DMS 273 (cell line): ENCODE measurements at regions not wholly inside any gene's neighbourhood (a gene's known extent, or its start where the extent isn't known, plus 50 kb on each side); places are given as distances from the start of the nearest gene placed in this dataset.
"Not testable (repeated sequence)": the region's sequence is repeated elsewhere in the genome, so short reads cannot be mapped to it uniquely, and the experiment has no call there.

Experiments used
- DNase-seq: peaks from one replicate; lab custom pipeline; 2025; ENCODE audit not compliant: unreplicated experiment; lab: John Stamatoyannopoulos, UW

DNA sequence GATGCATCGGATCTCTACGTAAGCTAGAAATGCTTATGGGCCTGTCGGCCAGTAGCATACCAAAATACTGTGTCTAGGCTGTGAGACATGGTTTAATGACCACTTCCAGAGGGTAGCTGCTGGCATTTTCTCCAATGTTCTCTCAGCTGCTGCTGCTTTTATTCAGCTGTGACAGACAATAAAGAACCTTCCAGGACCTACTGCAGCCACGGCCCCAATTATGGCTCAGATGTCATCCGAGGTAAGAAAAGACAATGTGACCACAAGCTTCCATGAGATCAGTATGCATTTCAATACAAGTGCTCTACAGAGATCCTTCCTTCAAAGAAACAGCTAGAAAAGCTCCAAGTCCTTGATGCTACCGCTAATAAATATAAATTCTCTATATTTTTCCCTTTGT, 256.2 kb downstream of the SDHAF3 start:
- no peak for DNase-seq

DNA sequence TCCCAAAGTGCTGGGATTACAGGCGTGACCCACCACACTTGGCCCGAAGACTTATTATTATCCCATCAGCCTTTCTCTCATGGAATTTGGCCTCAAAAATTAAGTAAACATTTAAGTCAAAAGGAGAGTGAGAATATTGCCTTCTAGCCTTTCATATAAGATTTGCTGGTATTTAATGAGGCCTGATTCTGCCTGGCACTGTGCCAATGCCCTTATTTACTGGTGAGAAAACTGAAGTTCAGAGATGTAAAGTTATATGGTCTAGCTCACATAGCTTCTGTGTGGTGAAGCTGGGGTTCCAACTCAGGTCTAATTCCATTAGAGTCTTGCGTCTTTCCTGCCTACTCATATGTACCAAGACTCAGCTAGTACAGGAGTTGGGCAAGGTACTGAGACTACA, 260.2 kb downstream of the SDHAF3 start:
- no peak for DNase-seq

DNA sequence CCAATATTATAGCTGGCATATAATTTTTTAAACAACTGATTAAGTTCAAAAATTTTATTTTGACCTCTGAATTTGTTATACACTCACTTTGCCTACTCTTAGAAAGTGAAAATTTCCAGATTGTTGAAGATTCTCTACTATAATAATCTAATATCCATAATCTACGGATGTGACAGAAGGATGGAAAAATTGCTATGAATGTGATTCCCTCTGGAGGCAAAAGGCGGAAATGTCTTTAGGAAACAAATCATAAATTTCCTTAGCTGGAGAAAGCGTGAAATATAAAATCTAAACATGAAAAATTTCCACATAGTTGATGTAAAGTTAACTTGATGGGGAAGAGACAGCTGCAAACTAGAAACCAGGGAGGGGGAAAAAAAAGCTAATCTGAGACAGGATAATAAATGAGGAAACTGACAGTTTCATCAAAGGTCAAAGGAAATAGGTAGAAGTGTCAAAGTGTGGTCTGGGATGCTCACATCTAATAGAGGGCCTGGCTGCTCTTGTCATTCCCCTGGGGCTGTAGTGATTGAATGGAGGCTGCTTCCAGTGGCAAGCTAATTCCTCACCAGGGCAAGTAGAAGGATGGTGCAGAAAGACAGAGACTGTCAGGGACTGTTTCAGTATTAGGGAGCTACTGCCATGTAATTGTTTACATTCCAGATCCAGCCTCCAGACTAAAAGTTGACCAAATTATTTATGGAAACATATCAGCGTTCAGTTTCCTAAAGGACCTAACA, 264.5 kb downstream of the SDHAF3 start:
- DNase-seq = no peak

DNA sequence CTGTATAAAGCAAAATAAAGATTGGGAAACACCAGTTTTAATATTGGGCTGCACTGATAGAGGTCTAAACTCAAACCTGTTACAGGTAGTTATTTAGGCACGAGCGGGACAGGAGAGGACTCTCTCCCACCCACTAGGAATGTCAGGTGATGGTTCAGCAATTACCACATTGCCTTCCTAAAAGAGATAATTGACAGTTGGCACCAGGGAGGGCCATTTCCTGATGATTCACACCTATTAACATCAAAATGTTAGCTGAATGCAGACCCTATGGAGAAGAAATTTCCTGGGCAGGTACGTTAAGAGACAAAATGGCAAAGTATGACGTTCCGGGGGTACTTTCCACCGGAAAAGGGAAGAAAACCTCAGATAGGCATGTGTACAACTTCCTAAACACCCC, 272.6 kb downstream of the SDHAF3 start:
- DNase-seq = no peak

DNA sequence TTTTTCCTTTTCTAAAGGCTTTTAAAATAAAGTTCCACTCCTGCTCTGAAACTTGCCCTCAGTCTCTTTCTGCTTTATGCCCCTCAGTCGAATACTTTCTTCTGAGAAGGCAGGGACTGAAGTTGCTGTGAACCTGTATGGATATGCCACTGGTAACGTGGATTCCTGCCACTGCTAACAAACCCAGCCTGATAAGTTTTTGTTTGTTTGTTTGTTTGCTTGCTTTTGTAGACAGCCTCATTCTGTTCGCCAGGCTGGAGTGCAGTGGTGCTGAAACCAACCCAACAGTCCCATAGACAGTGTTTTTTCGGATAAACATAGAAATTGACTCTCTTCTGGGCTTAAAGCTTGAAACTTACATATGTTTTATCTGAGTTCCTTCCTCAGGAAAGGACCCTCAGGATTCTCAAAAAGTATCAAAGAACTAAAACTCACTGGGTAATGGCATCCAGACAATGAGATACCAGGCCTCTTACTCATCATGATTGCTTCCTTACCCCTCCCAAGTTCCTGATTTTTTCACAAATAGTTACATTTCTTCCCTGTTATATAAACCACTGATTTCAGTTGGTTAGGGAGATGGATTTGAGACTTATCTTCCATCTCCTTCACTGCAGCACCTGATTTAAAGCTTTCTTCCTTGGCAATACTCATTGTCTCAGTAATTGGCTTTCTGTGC, 273.6 kb downstream of the SDHAF3 start:
- DNase-seq = no peak

DNA sequence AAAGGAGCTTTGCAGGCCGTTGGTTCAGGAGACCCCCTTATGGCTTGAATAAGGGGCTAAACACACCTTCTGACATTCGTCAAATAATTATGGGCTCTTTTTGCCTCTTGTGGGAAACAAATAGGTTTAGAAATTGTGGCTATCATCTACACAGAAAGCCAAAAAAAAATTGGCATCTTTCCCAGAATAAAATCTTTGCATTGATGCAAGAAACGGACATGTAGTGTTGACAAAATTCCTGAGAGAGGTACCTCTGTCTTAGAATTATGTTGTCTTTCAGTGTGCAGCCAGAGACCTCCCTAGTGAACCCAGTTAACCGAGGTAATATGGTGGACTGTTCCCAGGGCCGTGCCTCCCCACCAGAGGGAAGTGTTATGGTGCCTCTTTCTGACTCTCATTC, 283.9 kb downstream of the SDHAF3 start:
- DNase-seq = no peak

DNA sequence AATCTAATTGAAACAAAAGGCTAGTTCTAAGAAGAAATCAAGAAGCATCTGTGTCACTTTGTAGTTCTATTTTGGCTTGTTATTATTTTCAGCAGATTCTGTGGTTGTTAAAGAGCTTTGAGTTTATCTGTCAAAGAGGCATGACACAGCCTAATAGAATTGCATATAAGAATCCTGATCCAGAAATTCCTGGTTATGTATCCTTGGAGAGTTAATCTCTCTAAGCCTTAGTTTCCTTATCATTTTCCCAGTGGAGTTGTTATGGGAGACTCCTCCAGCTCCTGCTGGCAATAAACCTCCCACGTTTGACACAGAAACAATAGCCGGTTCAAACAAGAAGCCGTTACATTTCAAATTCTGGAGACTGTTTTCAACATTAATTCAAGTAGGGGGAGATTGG, 288.3 kb downstream of the SDHAF3 start:
- DNase-seq = no peak

DNA sequence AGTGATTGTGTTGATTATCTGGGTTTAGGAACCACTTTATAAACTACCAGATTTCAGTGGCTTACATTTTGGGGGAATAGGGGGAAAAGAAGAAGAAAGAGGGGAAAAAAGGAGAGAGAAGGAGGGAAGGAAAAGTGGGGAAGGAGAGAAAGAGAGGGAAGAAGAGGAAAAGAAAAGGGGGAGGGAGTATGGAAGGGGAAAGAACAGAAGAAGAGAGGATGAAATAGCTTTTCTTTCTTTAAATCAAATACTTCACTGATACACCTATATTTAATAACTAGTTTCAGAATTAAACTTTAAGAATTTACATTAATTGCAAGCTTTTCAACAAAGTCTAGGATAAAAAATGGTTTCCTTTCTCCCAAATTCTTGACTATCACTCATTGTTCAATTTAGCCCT, 289.6 kb downstream of the SDHAF3 start:
- no peak for DNase-seq

DNA sequence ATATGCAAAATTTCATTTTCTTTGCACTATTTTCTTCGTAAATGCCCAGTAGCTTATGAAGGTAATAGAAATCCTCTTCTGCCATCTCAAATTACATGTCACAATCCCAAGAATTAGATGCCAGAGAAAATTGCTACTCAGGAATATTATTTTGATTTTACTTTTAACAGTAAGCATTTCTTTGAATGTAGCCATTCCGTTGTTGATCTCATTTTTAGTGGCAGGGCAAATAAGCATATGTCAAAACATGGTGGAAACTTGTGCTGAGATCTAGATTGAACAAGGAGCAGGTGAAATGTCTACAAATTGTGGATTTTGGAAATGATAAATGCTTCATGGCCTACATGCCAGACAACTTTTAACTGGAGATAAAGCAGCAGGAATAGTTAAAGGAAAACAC, 291.8 kb downstream of the SDHAF3 start:
- DNase-seq = no peak

DNA sequence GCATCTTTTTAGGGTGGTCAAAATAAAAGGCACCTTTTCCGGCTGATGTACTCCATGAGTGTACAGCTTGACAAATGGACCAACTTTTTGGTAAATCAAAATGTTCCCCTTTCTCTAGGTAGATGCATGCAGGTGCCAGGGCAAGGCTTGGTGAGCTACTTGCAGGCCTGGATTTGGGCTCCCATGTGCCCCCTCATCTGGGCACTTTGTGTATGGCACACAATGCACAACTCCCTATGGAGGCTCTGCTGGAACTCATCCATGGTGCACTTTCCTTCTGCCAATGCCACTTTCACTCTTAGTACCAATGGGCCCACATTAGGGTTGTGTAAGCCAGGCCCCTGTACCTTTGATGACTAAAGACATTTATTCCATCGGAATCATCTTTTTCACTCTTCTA, 300.8 kb downstream of the SDHAF3 start:
- DNase-seq = peak; percentile 45

DNA sequence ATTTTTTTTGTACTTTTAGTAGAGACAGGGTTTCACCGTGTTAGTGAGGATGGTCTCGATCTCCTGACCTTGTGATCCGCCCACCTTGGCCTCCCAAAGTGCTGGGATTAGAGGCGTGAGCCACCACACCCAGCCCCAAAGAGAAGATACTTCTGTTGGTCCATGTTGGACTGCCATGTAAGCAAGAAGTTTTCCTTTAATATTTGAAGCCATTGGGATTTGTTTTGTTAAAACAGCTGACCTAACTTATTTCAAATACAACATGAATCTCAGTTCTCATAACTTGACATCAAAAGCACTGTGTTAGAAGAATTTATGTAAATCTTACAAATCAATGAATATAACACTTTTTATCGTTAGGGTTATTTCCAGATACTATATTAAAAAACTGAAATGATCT, 302.4 kb downstream of the SDHAF3 start:
- no peak for DNase-seq

DNA sequence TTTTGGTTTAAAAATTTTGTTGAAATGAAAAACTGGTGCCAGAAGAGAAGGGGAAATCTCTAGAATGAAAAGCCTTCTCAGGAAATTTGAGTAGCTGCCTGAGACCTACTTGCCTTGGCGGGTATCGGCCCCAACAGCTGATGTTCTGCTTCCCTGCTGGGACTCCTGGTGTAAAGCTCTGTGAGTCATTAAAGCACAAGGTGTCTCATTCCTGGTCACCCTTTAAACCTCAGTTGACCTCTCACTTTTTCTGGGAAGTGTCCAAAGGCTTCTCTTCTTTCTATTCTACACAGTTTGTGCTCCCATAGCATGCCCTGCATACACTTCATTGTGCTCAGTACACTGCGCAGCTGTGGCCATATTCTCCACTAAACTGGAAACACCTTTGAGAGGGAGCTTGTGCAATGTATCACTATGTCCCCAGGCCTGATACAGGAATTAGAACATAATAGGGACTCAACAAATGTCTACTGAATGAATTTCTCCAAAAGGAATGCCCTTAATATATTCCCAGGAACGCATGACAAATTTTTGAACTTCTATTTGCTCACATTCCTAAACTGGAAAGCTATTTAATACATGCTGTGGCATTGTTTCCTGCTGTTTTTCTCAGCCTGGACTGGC, 303.9 kb downstream of the SDHAF3 start:
- DNase-seq = no peak

DNA sequence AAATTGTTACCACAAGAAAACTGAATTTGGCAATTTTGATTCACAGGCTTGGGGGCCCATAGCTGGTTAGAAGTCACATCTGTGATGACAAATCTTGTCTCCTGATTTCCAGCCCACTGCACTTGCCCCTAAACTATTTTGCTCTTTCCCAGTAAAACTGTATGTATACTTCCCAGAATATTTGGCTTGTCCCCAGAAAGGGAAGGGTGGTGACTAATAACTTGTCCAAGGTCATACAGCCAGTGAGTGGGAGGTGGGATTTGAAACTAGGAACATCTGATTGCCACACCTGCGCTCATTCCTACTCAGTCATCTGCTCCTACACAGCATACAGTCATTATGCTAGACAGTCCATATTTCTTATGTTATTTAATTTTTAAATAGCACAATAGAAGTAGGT, 304.5 kb downstream of the SDHAF3 start:
- no peak for DNase-seq

DNA sequence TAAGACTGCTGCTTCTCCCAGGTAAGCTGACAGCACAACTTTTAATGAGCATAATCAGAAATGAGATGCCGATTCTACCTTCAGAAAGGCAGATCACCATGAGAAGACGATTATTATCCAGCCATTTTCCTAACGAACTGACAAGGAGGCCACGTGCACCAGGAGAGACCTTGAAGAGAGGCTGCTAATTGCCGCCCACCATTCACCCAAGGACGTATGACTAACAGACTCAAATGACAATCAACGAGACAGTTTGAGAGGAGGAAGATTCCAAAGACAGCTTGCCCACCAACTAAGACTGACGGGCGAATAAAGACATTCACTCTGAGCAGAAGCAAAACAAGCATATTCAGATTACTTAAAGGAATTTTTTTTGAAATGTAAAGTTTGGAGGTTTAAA, 301.9 kb upstream of the TAC1 start:
- no peak for DNase-seq

DNA sequence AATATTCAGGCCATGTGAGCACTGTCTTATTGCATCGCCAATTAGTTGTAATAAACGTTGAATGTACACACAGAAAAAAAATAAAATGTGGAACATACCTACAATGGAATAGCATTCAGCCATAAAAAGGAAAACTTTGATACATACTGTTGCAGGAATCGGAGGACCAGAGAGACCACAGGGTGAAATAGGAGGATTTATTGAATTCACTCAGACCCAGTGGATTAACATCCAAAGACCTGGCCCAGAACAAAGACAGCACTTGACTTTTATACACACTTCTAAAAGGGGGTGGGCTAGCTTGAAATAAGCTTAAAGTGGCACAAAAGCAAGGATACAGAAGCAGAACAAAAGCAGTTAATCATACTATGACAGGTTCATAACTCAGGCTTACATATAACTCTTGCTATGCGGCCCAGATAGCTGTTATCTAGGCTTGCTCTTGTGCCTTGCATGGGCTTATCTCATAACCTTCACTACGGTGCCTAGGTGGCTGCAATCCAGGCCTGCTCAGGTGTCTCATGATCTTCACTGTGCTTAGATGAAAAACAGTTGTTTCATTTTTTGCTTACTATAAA, 292.2 kb upstream of the TAC1 start:
- DNase-seq = peak; percentile 11

DNA sequence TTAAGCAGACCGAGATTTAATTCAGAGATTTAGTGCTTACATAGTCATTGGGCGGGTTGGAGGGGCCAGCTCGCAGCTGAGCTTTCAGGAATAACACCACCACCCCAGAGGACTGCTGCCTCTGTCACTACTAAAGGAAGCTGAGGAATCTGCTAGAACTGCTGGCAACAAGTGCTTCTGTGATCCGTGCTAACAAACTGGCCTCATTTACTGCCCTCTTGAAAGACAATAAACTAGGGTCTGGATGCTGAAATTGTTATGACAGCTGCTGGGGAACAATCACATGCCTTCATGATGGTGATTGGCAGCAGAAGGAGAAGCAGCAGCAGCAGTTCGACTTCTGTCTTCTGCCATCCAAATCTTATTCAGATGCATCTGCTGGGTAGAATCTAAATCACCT, 285.5 kb upstream of the TAC1 start:
- no peak for DNase-seq

DNA sequence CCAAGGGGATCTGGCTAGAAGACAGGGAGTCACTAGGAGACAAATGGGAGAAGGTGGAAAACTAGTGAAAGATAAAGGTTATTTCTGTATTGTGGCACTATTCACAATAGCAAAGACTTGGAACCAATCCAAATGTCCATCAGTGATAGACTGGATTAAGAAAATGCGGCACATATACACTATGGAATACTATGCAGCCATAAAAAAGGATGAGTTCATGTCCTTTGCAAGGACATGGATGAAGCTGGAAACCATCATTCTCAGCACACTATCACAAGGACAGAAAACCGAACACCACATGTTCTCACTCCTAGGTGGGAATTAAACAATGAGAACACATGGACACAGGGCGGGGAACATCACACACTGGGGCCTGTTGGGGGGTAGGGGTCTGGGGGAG, 282.4 kb upstream of the TAC1 start:
- DNase-seq = not testable (repeated sequence)

DNA sequence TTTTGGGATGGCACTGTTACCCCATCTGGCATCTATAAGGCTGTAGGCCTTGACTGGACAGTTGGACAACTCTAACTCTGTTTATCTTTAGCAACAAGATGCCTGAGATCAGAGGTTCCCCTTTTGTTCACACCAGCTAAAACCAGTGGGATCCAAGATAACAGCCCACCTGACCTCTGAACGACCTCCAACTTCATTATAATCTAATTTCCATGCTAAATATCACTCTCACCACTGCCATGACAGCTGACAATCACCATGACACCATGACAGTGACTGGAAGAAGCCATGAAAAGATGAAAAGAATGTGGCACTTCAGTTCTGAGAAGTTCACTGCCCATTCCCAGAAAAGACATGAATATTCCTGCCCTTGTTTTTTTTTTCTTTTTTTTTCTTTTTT, 281.4 kb upstream of the TAC1 start:
- DNase-seq = no peak

DNA sequence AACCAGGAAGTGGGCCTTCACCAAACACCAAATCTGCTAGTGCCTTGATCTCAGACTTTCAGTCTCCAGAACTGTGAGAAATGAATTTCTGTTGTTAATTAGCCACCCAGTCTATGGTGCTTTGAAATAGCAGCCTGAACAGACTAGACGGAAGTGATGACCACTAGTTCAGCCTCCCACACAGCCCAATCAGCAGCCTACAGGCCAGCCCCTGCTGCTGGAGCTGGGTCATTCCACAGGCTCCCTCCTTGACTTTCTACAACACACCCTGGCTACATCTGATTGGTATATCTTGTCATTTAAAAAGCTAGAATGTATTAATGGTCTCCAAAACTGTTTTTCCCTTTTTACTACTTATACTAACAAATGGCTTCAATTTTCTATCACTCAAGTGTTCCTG, 277.2 kb upstream of the TAC1 start:
- no peak for DNase-seq

DNA sequence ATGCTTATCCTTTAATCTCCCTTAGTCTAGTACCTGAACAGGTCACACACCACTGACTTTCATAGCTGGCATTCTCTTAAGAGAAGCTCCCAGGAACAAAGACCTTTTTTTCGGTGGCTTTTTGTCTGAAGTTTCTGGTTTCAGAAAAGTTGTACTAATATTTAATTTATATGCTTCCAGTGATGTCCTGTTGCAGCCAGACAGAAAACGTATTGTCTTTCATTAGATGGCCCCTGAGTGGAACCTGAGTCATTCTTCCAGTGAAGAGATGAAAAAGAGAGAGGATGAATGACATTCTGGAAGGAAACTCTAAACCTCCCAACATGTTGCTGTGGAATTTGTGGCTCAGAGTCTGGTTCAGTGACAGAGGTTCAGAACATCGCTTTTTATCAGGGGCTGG, 274.8 kb upstream of the TAC1 start:
- DNase-seq = no peak

DNA sequence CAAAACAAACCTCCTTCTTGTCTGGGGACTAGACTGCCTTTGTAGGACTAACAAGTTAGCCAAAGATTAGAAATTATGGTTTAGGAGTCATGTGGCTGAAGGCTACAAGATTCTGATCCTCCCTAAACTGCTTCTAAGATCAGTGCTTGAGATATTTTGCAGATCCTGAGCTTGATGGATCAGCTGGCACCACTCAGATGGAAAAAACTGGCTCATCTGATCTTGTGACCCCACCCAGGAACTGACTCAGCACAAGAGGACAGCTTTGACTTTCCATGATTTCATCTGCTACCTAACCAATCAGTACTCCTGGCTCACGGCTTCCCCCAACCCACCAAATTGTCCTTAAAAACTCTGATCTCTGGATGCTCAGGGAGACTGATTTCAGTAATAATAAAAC, 271.5 kb upstream of the TAC1 start:
- DNase-seq = no peak

DNA sequence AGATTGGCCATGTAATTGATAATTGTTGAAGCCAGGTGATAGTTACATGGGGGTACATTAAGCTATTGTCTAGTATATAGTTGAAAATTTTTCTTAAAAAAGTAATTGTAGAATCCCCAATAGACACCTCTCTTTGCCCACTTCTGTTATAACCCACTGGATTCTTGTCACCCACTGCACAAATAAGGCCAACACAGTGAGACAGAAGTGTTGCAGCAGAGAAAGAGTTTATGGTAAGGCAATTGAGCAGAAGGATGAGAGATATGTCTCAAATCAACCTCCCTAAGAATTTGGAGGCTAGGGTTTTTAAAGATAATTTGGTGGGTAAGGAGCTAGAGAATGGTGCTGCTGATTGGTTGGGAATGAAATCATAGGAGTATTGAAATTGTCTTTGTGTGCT, 270.3 kb upstream of the TAC1 start:
- no peak for DNase-seq
